Activated CD4-positive, alpha-beta memory T cell treated with anti-CD3 and anti-CD28 coated beads, Interleukin-2, amount 10 ng/mL, durations not matched to agents 7 days and 5 days (primary cell): ENCODE measurements at regions not wholly inside any gene's neighbourhood (a gene's known extent, or its start where the extent isn't known, plus 50 kb on each side); places are given as distances from the start of the nearest gene placed in this dataset.
"Not testable (repeated sequence)": the region's sequence is repeated elsewhere in the genome, so short reads cannot be mapped to it uniquely, and the experiment has no call there.

ENCODE experiments used
- CTCF ChIA-PET: fragments of 350-600 bp; sonication (Branson Sonifier 250); formaldehyde crosslinking; loops from one replicate; lab custom pipeline; 2021; ENCODE audit warnings: antibody characterized with exemption, inconsistent platforms; lab: Charles Lee
- POLR2A ChIA-PET: fragments of 350-600 bp; sonication (Branson Sonifier 250); formaldehyde crosslinking; loops from one replicate; lab custom pipeline; 2021; ENCODE audit warnings: antibody characterized with exemption; lab: Charles Lee
- DNase-seq: peaks from one replicate; pipeline ENCODE4 v3.0.0-alpha.2; 2020
- H3K27ac Mint-ChIP-seq: one replicate; pipeline ENCODE4 v1.8.0; 2021; ENCODE audit warnings: mild to moderate bottlenecking, mixed read lengths
- H3K27me3 Mint-ChIP-seq: one replicate; pipeline ENCODE4 v1.8.0; 2021; ENCODE audit warnings: mixed read lengths
- H3K36me3 Mint-ChIP-seq: one replicate; pipeline ENCODE4 v1.8.0; 2021; ENCODE audit warnings: low read depth, mixed read lengths
- H3K4me1 Mint-ChIP-seq: one replicate; pipeline ENCODE4 v1.8.0; 2021; ENCODE audit warnings: mixed read lengths
- H3K4me3 Mint-ChIP-seq: one replicate; pipeline ENCODE4 v1.8.0; 2021; ENCODE audit warnings: mild to moderate bottlenecking, mixed read lengths
- H3K9me3 Mint-ChIP-seq: one replicate; pipeline ENCODE4 v1.8.0; 2021; ENCODE audit warnings: mixed read lengths

- Mint-ChIP-seq H3K4me1 (no peaks in the 10 kb centered on the region), H3K36me3 (no peaks in the 10 kb centered on the region), H3K27me3 (no peaks in the 10 kb centered on the region), H3K4me3 (no peak overlapping the region), H3K9me3 (peaks cover 5% of the 10 kb centered on the region), H3K27ac (no peak overlapping the region)
- DNase-seq, result no peak
- POLR2A ChIA-PET, result no interaction called here
- CTCF ChIA-PET, result no interaction called here
Measured at GRCh38 chr3:55159711-55160110, 231.9 kb upstream of the LRTM1 start.

DNA sequence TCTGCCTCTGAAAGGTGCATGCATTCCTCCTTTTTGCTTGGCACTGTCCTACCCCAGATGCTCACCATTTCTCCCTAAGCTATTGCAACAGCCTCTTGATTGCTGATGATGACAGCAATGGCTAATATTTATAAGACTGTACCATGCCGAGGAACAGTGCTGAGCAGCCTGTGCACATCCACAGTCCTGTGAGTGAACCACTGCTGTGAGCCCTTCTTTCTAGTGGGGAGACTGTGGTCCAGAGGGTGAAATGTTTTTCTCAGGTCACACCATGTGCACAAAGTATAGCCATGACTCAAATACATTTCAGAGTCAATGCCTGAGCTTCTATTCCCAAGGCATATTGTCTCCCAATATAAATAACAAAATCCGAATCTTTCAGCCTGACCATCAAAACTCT is 231.2 kb upstream of the LRTM1 start:
- Mint-ChIP-seq H3K36me3 (no peaks in the 10 kb centered on the region), H3K4me3 (no peak overlapping the region), H3K9me3 (peaks cover 5% of the 10 kb centered on the region), H3K4me1 (no peaks in the 10 kb centered on the region), H3K27ac (no peak overlapping the region), H3K27me3 (no peaks in the 10 kb centered on the region)
- DNase-seq, result no peak
- ChIA-PET CTCF (no interaction called here), POLR2A (no interaction called here)

GRCh38 chr3:55158345-55158744 is 230.5 kb upstream of the LRTM1 start:
- Mint-ChIP-seq H3K27ac (no peak overlapping the region), H3K4me3 (no peak overlapping the region), H3K27me3 (no peaks in the 10 kb centered on the region), H3K9me3 (peaks cover 4% of the 10 kb centered on the region), H3K4me1 (no peaks in the 10 kb centered on the region), H3K36me3 (no peaks in the 10 kb centered on the region)
- POLR2A ChIA-PET, result no interaction called here
- DNase-seq, result no peak
- CTCF ChIA-PET, result no interaction called here

DNA sequence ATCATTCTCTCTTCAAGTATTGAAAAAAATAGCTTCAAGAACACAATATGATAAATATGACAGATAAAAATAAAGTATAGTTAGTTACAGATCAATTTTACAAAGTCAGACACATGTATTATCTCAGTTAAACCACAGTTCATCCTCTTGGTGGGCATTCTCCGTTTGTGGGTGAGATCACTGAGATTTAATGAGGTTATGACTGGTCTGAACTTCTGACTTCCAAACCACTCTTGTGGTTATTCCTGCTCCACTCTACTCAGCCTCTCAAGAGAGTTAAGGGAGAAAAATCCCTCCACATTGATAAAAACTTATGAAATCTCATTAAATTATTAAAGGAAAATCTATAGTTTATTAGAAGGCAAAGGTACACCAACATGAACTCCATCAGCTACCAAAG is 229.9 kb upstream of the LRTM1 start:
- no peak overlapping the region for H3K4me3 Mint-ChIP-seq
- CTCF ChIA-PET, result no interaction called here

DNA sequence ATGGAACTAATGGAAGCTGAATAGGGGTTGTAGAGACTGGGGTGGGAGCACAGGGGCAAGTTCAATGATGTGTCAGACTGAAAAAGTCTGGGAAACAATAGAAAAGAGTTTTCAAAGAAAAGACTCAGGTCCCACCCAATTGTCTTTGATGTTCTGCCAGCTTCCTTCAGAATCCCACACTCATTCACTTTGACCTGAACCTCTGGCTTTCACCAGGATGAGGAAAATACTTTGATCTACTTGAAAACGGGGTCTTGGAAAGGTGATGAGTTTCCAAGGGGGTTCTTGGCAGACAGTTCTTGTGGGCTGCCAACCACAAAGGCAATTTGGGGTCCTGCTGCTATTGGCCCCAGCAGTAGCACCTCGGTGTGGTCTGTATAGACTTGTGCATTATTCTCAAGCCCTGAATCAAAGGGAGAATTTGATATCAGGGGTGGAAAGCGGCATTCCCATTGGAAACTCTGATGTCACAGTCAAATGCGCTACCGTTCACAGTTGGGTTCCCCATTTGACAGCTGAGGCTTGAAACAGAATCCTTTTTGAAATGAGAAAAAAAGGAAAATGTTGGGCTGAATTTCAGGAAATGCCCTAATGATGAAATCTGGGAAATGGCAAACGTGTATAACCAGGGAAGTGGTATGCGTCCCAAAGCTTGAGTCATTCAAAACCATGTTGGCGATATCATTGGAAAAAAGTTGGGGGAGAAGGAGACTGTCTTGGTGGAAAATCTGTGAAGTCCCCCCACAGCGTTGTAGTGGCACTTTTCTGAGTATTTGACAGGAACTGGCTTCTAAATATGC is 229.2 kb upstream of the LRTM1 start:
- H3K9me3 Mint-ChIP-seq, result peaks cover 3% of the 10 kb centered on the region
- H3K36me3 Mint-ChIP-seq, result no peaks in the 10 kb centered on the region
- no peaks in the 10 kb centered on the region for H3K27me3 Mint-ChIP-seq
- no peak overlapping the region for H3K4me3 Mint-ChIP-seq
- H3K27ac Mint-ChIP-seq, result no peak overlapping the region
- ChIA-PET CTCF (no interaction called here), POLR2A (no interaction called here)
- DNase-seq, result no peak
- no peaks in the 10 kb centered on the region for H3K4me1 Mint-ChIP-seq

More for the DNA sequence above, 229.9 kb upstream of the LRTM1 start:
- Mint-ChIP-seq H3K36me3 (no peaks in the 10 kb centered on the region), H3K27me3 (no peaks in the 10 kb centered on the region), H3K27ac (no peak overlapping the region), H3K9me3 (peaks cover 3% of the 10 kb centered on the region), H3K4me1 (no peaks in the 10 kb centered on the region)
- POLR2A ChIA-PET, result no interaction called here
- no peak for DNase-seq

GRCh38 chr3:55147856-55148720 is 220.2 kb upstream of the LRTM1 start:
- H3K9me3 Mint-ChIP-seq, result peaks cover 2% of the 10 kb centered on the region
- H3K4me1 Mint-ChIP-seq, result no peaks in the 10 kb centered on the region
- H3K27me3 Mint-ChIP-seq, result no peaks in the 10 kb centered on the region
- H3K27ac Mint-ChIP-seq, result no peak overlapping the region
- H3K36me3 Mint-ChIP-seq, result no peaks in the 10 kb centered on the region
- H3K4me3 Mint-ChIP-seq, result no peak overlapping the region
- ChIA-PET POLR2A (no interaction called here), CTCF (no interaction called here)
- DNase-seq, result no peak

GRCh38 chr3:55147406-55147805 is 219.5 kb upstream of the LRTM1 start:
- H3K27ac Mint-ChIP-seq, result no peak overlapping the region
- DNase-seq, result no peak
- no peaks in the 10 kb centered on the region for H3K36me3 Mint-ChIP-seq
- ChIA-PET CTCF (no interaction called here), POLR2A (no interaction called here)
- H3K4me3 Mint-ChIP-seq, result no peak overlapping the region
- H3K4me1 Mint-ChIP-seq, result no peaks in the 10 kb centered on the region
- peaks cover 2% of the 10 kb centered on the region for H3K9me3 Mint-ChIP-seq
- H3K27me3 Mint-ChIP-seq, result no peaks in the 10 kb centered on the region

GRCh38 chr3:55146216-55146615 is 218.4 kb upstream of the LRTM1 start:
- no peak for DNase-seq
- H3K4me3 Mint-ChIP-seq, result no peak overlapping the region
- H3K4me1 Mint-ChIP-seq, result no peaks in the 10 kb centered on the region
- POLR2A ChIA-PET, result no interaction called here
- H3K9me3 Mint-ChIP-seq, result peaks cover 2% of the 10 kb centered on the region
- no peaks in the 10 kb centered on the region for H3K36me3 Mint-ChIP-seq
- CTCF ChIA-PET, result no interaction called here
- no peak overlapping the region for H3K27ac Mint-ChIP-seq
- no peaks in the 10 kb centered on the region for H3K27me3 Mint-ChIP-seq

- no peaks in the 10 kb centered on the region for H3K36me3 Mint-ChIP-seq
Measured at GRCh38 chr3:55144015-55144673, 216.3 kb upstream of the LRTM1 start.

GRCh38 chr3:55143336-55143735 is 215.5 kb upstream of the LRTM1 start:
- Mint-ChIP-seq H3K9me3 (no peaks in the 10 kb centered on the region), H3K36me3 (no peaks in the 10 kb centered on the region), H3K27ac (no peak overlapping the region), H3K4me1 (no peaks in the 10 kb centered on the region), H3K27me3 (no peaks in the 10 kb centered on the region), H3K4me3 (no peak overlapping the region)
- ChIA-PET CTCF (no interaction called here), POLR2A (no interaction called here)
- DNase-seq, result no peak

More at GRCh38 chr3:55144015-55144673, 216.3 kb upstream of the LRTM1 start:
- DNase-seq, result no peak
- Mint-ChIP-seq H3K9me3 (peaks cover 2% of the 10 kb centered on the region), H3K27ac (no peak overlapping the region), H3K4me3 (no peak overlapping the region), H3K4me1 (no peaks in the 10 kb centered on the region), H3K27me3 (no peaks in the 10 kb centered on the region)
- CTCF ChIA-PET, result no interaction called here
- POLR2A ChIA-PET, result no interaction called here

GRCh38 chr3:55136291-55136690 is 208.4 kb upstream of the LRTM1 start:
- POLR2A ChIA-PET, H3K27ac Mint-ChIP-seq, H3K9me3 Mint-ChIP-seq, H3K4me1 Mint-ChIP-seq, DNase-seq, CTCF ChIA-PET, H3K27me3 Mint-ChIP-seq, H3K36me3 Mint-ChIP-seq, H3K4me3 Mint-ChIP-seq: not testable (repeated sequence)

- H3K36me3 Mint-ChIP-seq, result no peaks in the 10 kb centered on the region
- no peaks in the 10 kb centered on the region for H3K9me3 Mint-ChIP-seq
- DNase-seq, result no peak
- no peak overlapping the region for H3K27ac Mint-ChIP-seq
- H3K4me3 Mint-ChIP-seq, result no peak overlapping the region
- POLR2A ChIA-PET, result no interaction called here
- CTCF ChIA-PET, result no interaction called here
- H3K4me1 Mint-ChIP-seq, result no peaks in the 10 kb centered on the region
- H3K27me3 Mint-ChIP-seq, result no peaks in the 10 kb centered on the region
Measured at GRCh38 chr3:55128225-55128823, 200.5 kb upstream of the LRTM1 start.

GRCh38 chr3:55127565-55127964 is 199.7 kb upstream of the LRTM1 start:
- Mint-ChIP-seq H3K4me3 (no peak overlapping the region), H3K9me3 (no peaks in the 10 kb centered on the region), H3K4me1 (no peaks in the 10 kb centered on the region), H3K27me3 (no peaks in the 10 kb centered on the region), H3K27ac (no peak overlapping the region), H3K36me3 (no peaks in the 10 kb centered on the region)
- ChIA-PET POLR2A (no interaction called here), CTCF (no interaction called here)
- DNase-seq, result no peak
